HG03565 (cell line): ENCODE measurements at regions not wholly inside any gene's neighbourhood (a gene's known extent, or its start where the extent isn't known, plus 50 kb on each side); places are given as distances from the start of the nearest gene placed in this dataset.

Experiments used
- ATAC-seq: cut with Tn5 transposase; IDR thresholded peaks from one replicate; pipeline ENCODE4 v1.9.1; 2021; ENCODE audit warnings: mild to moderate bottlenecking, moderate library complexity; ENCODE audit not compliant: unreplicated experiment

- ATAC-seq, result no peak
These were observed 357.6 kb upstream of the ZP4 start for GRCh38 chr1:238248356-238248755.

- no peak for ATAC-seq
These were observed 351.5 kb upstream of the ZP4 start for GRCh38 chr1:238242181-238242580.

DNA sequence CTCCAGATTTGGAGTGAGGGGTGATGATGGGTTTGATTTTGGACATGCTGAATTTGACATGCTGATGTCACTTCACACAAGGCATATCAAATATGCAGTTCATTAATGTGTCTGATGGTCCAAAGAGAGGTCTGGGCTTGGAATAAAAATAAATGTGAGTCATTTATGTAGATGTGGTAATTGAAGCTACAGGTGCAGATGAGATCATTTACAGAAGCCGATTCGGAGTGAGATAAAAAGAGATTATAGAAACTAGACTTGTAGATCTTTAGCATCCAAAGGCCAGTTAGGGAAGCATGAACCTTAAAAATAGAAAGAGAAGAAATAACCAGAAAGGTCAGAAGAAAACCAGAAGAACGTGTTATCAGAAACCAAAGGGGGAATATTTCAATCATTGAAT lies 350.9 kb upstream of the ZP4 start:
- ATAC-seq, result no peak

GRCh38 chr1:238239343-238239742 lies 348.6 kb upstream of the ZP4 start:
- no peak for ATAC-seq

- no peak for ATAC-seq
These were observed 343.2 kb upstream of the ZP4 start for GRCh38 chr1:238233966-238234365.

- ATAC-seq, result no peak
These were observed 341.5 kb upstream of the ZP4 start for GRCh38 chr1:238232084-238232710.

GRCh38 chr1:238226810-238227209 lies 336.1 kb upstream of the ZP4 start:
- ATAC-seq, result no peak

DNA sequence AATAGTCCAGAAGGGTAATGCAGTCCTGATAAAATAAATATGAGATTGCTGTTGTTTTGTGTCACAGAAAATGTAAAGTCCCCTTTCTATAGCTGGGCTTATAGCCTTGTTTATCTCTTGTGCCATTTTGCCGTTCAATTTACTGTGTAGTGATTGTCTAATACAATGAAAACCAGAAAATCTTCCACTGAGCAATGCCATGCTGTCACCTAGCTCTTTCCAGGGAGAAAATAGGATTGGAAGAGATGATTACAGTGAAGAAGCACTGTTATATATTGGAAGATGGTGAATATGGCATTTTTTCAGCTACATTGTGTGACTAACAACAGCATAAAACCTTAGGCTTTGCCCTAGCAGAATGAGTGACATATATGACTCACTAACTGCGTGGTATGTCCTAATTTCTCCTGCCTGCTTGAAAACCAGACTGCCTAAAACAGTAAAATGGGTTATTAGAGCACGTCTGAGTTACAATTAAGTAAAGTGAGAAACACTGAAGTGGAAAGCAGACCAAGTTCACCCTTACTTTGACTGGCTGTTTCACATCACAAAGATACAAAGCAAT lies 332.4 kb upstream of the ZP4 start:
- ATAC-seq, result no peak

DNA sequence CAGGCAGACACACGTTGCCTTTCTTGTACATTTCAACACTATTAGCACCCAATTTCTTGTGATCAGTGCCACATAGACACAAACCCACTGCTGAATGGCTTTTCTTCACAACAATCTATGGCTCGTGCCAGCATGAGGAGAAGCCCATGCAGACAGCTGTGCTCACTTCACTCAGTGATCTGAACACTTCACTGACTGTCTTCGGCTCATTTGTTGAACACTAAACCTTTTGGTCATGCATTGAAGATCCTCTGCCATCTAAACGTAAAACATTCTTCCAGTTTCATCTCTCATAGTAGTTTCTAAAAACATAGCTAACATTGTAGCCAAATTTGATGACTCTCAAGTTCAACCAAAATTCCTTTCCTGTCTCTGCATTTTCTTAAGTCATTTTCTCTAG lies 331.0 kb upstream of the ZP4 start:
- ATAC-seq, result no peak

DNA sequence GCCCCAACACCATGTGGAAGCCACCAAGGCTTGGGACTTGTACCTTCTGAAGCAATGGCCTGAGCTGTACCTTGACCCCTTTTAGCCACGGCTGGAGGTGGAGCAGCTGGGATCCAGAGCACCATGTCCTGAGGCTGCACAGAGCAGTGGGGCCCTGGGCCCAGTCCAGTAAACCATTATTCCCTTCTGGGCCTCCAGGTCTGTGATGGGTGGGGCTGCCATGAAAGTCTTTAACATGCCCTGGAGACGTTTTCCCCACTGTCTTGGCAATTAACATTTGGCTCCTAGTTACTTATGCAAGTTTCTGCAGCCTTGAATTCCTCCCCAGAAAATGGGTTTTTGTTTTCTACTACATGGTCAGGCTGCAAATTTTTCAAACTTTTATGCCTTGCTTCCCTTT lies 323.7 kb upstream of the ZP4 start:
- ATAC-seq, result no peak

GRCh38 chr1:238205045-238205662 lies 314.4 kb upstream of the ZP4 start:
- no peak for ATAC-seq

DNA sequence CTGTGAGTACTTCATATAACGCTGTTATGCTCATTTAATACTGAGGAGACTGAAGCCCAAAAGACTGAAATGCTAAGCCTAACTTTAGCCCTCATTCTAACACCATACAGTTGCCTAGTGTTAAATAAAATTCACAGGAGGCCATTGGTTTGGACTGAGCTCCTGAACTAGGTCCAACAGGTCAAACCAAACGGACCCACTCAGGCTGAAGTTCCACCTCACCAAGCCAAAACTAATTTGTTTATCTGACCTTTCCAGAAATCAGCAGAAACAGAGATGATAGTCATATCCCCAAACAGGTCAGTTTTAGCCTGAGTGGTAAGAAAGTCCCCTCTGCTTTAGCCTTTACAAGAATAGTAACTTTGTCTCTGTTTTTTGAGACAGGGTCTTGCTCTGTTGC lies 311.3 kb upstream of the ZP4 start:
- no peak for ATAC-seq

- ATAC-seq, result no peak
These were observed 308.6 kb upstream of the ZP4 start for GRCh38 chr1:238199325-238199724.

DNA sequence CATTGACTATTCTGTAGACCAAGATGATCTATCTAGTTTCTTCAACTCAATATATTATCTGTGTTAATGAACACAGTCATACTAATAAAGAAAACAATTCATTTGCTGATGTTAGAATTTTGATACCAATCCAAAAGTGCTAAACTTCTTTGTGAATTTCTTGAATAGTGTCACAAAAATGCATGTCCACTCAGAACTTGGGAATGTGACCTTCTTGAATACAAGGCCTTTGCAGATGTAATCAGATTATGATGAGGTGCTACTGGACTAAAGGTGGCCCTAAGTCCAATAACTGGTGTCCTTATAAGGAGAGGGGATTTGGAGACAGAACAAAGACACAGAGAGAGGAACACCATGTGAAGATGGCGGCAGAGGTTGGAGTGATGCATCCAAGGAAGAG lies 305.8 kb upstream of the ZP4 start:
- ATAC-seq, result no peak

DNA sequence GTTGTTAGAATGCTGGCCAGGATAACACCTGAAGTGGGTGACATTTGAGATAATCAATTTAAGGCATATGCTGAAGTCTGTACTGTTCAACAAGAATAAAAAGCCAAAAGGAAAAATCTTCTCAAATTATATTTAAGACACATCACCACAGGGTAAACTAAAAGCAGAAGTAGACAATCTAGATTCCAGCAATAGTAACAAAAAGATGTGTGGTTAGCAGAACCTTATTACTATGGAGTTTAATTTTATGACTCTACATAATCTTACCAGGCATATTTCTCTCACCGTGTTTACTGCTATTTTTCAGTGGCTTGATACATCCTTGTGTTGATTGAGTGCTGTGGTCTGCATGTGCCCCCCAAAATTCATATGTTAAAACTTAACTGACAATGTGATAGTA lies 300.4 kb upstream of the ZP4 start:
- no peak for ATAC-seq

GRCh38 chr1:238187575-238187949 lies 296.8 kb upstream of the ZP4 start:
- no peak for ATAC-seq

DNA sequence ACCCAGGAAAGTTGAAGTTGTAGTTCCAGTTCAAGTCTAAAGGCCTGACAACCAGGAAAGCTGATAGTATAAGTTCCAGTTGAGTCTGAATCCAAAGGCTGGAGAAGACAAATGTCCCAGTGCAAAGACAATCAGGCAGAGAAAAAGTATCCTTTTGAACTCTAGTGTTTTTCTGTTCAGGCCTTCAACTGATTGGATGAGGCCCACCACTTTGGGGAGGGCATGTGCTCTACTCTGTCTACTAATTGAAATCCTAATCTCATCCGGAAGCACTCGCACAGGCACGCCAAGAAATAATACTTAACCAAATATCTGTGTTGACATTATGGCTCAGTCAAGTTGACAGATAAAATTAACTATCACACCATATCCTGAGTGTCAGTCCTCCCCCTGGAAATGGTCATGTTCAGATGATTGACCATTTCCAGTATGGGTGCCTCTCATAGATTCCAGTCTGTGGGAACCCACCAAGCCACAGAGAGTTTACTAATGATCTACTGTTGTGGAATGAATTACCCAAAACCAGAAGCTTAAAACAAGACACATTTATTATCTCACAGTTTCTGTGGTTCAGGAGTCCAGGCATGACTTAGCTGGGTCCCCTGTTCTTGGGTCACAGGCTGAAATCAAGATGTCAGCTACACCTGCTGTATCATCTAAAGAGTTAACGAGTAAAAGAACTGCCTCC lies 296.3 kb upstream of the ZP4 start:
- no peak for ATAC-seq

- ATAC-seq, result no peak
These were observed 287.4 kb upstream of the ZP4 start for GRCh38 chr1:238177960-238178645.

- ATAC-seq, result no peak
These were observed 286.6 kb upstream of the ZP4 start for GRCh38 chr1:238177351-238177750.

DNA sequence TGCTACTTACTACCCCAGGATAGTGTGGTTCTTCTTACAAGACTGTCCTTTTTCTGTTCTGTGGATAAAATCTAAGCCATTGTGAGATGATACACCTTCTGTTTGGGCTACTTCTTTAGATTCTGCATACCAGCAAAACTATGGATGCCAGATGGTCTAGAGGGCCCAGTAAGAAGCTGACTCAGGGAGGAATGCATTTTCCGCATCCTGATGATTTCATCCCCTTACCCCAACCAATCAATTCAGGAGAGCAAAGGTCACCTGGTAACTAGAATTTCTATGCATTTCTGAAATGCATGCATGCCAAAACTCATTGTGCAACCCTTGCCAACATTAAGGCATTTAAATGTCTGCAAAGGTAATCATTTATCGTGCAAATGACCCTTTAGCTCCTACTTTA lies 285.7 kb upstream of the ZP4 start:
- ATAC-seq, result no peak

DNA sequence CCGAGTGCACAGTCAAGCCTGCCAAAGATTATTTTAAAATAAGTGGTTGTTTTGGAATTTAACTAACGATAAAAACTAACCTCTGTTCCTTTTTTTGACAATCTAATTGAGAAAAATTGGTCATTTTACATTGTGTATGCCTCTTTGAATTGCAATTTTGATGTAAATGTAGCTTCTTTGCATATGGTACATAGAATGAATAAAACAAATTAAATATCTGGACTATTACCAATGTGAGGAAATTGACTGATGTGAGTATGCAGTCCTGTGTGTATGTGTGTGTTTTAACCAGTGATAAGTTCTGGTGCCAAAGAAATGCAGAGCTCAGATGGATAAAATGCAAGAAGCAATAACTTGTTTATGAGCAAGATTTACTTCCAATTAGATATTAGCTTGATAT lies 281.3 kb upstream of the ZP4 start:
- no peak for ATAC-seq

- no peak for ATAC-seq
These were observed 271.2 kb upstream of the ZP4 start for GRCh38 chr1:238161955-238162354.
